ENCODE measurements at regions not wholly inside any gene's neighbourhood (a gene's known extent, or its start where the extent isn't known, plus 50 kb on each side); places are given as distances from the start of the nearest gene placed in this dataset.

DNA sequence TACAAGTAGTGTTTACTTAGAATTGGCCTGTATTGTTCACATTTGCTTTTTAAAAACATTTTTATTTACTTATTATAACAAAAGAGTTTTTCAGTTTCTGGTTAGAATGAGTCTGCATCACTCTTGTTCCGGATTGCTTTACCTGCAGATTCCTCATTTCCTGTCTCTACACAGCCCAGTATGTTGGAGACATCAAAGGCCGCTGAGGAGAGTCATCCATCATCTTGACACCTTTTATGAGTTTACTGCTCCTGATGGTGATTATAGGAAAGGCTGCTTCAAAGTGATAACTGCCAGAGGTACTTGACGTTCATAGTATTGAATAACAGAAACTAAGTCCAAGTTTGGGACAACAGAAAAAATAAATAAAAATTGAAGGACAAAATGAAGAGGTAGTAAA is 490.5 kb upstream of the CA10 start:
- TF ChIP-seq, protein P1, sequence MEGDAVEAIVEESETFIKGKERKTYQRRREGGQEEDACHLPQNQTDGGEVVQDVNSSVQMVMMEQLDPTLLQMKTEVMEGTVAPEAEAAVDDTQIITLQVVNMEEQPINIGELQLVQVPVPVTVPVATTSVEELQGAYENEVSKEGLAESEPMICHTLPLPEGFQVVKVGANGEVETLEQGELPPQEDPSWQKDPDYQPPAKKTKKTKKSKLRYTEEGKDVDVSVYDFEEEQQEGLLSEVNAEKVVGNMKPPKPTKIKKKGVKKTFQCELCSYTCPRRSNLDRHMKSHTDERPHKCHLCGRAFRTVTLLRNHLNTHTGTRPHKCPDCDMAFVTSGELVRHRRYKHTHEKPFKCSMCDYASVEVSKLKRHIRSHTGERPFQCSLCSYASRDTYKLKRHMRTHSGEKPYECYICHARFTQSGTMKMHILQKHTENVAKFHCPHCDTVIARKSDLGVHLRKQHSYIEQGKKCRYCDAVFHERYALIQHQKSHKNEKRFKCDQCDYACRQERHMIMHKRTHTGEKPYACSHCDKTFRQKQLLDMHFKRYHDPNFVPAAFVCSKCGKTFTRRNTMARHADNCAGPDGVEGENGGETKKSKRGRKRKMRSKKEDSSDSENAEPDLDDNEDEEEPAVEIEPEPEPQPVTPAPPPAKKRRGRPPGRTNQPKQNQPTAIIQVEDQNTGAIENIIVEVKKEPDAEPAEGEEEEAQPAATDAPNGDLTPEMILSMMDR (IDR thresholded peaks at IDR 0.05; ENCODE audit: low read depth, low read length, poor library complexity, severe bottlenecking), result no peak
- no peak for TF ChIP-seq EZH2phosphoT487 (IDR thresholded peaks at IDR 0.05; ENCODE audit: borderline replicate concordance, low read length)
